ENCODE measurements at regions not wholly inside any gene's neighbourhood (a gene's known extent, or its start where the extent isn't known, plus 50 kb on each side); places are given as distances from the start of the nearest gene placed in this dataset.
A peak's percentile ranks its signal among the peaks of the same experiment; 100 is the strongest.

GRCh38 chr3:72529081-72529480, 319.2 kb downstream of the SHQ1 start:
- Histone ChIP-seq H3K4me1 (no peaks in the 10 kb centered on the region), H3K27ac (no peak overlapping the region), H3K4me3 (no peak overlapping the region), H3K27me3 (no peaks in the 10 kb centered on the region), H3K36me3 (no peaks in the 10 kb centered on the region), H3K9me3 (no peaks in the 10 kb centered on the region)
- DNase-seq (no peak), ATAC-seq (no peak)
- intact Hi-C loops (cut with DNase I), result no loop called here
- 55% methylated on average over 4 of the region's 4 CpGs for WGBS (ENCODE audit: insufficient coverage, low coverage, low lambda C conversion rate, missing lambda C conversion rate)
- TF ChIP-seq POLR2A (IDR thresholded peaks at IDR 0.05), result no peak
- TF ChIP-seq, protein P1, sequence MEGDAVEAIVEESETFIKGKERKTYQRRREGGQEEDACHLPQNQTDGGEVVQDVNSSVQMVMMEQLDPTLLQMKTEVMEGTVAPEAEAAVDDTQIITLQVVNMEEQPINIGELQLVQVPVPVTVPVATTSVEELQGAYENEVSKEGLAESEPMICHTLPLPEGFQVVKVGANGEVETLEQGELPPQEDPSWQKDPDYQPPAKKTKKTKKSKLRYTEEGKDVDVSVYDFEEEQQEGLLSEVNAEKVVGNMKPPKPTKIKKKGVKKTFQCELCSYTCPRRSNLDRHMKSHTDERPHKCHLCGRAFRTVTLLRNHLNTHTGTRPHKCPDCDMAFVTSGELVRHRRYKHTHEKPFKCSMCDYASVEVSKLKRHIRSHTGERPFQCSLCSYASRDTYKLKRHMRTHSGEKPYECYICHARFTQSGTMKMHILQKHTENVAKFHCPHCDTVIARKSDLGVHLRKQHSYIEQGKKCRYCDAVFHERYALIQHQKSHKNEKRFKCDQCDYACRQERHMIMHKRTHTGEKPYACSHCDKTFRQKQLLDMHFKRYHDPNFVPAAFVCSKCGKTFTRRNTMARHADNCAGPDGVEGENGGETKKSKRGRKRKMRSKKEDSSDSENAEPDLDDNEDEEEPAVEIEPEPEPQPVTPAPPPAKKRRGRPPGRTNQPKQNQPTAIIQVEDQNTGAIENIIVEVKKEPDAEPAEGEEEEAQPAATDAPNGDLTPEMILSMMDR (IDR thresholded peaks at IDR 0.05), result no peak

GRCh38 chr3:72523429-72524151, 324.7 kb downstream of the SHQ1 start:
- H3K9me3 ChIP-seq, result no peaks in the 10 kb centered on the region
- peak; percentile 70 to 86 (median 80) for ATAC-seq
- H3K27ac ChIP-seq, result peak overlapping the region in 1 of 3 donors; percentile 18
- no peak overlapping the region for H3K4me3 ChIP-seq
- no peaks in the 10 kb centered on the region for H3K4me1 ChIP-seq
- no peaks in the 10 kb centered on the region for H3K36me3 ChIP-seq
- intact Hi-C loops (cut with DNase I), result no loop called here
- no peak for TF ChIP-seq POLR2A (IDR thresholded peaks at IDR 0.05)
- TF ChIP-seq, protein P1 (IDR thresholded peaks at IDR 0.05), result no peak
- DNase-seq, result peak in 2 of 3 donors; percentile 35 to 60
- no peaks in the 10 kb centered on the region for H3K27me3 ChIP-seq
- 27% methylated on average over 9 of the region's 9 CpGs for WGBS (ENCODE audit: insufficient coverage, low coverage, low lambda C conversion rate, missing lambda C conversion rate)

DNA sequence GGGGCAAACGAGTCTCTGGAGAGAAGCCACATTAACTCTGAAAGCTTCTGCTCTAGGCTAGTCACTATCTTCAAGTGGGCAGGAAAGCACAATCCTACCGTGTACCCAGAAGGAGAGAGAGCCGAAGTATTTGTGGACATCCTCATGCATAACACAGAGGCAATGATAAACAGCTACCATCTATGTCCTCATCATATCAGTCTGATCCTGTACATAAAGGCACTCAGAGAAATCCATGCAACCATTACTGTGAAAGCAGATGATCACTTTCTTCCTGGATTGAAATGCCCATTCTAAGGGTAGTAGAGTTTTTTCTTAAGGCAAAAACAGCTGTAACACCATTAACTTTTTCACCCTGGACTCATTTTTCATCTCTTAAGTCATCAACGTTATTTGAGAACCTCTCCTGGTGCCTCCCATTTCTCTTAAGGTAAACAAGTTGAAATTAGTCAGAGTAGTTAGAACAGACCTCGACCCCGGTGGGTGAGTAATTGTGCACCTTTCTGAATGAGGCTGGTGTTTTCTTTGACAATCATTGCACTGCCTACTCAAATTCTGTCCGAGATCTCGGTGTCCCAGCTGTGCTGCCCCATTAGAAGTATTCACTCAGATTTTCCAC, 327.4 kb downstream of the SHQ1 start:
- TF ChIP-seq, protein P1 (IDR thresholded peaks at IDR 0.05), result no peak
- no peak for TF ChIP-seq POLR2A (IDR thresholded peaks at IDR 0.05)
- no peak overlapping the region for H3K27ac ChIP-seq
- ATAC-seq (no peak), DNase-seq (no peak)
- intact Hi-C loops (cut with DNase I), result no loop called here
- no peaks in the 10 kb centered on the region for H3K27me3 ChIP-seq
- peaks cover 0 to 11% (median 0%) of the 10 kb centered on the region in 4 donors for H3K4me1 ChIP-seq
- no peaks in the 10 kb centered on the region for H3K36me3 ChIP-seq
- 66% methylated on average over 7 of the region's 8 CpGs for WGBS (ENCODE audit: insufficient coverage, low coverage, low lambda C conversion rate, missing lambda C conversion rate)
- H3K9me3 ChIP-seq, result no peaks in the 10 kb centered on the region
- H3K4me3 ChIP-seq, result no peak overlapping the region

- Histone ChIP-seq H3K36me3 (no peaks in the 10 kb centered on the region), H3K4me1 (peaks cover 0 to 11% (median 0%) of the 10 kb centered on the region in 4 donors), H3K4me3 (no peak overlapping the region), H3K27ac (no peak overlapping the region), H3K27me3 (no peaks in the 10 kb centered on the region), H3K9me3 (no peaks in the 10 kb centered on the region)
- DNase-seq, result no peak
- TF ChIP-seq POLR2A (IDR thresholded peaks at IDR 0.05), result no peak
- TF ChIP-seq, protein P1 (IDR thresholded peaks at IDR 0.05), result no peak
- WGBS (ENCODE audit: insufficient coverage, low coverage, low lambda C conversion rate, missing lambda C conversion rate), result 34% methylated on average over 3 of the region's 4 CpGs
- peak in 1 of 4 donors; percentile 16 for ATAC-seq
- intact Hi-C loops (cut with DNase I), result no loop called here
These were observed 328.2 kb downstream of the SHQ1 start for GRCh38 chr3:72519946-72520604.

Measured in right lobe of liver (tissue), 6 donors.